KOPT-K1 (cell line): ENCODE measurements at regions not wholly inside any gene's neighbourhood (a gene's known extent, or its start where the extent isn't known, plus 50 kb on each side); places are given as distances from the start of the nearest gene placed in this dataset.

ENCODE experiments used
- H3K27ac ChIP-seq: fragments of 200-600 bp; sonication (generic); 2 replicates; pipeline ENCODE4 v1.5.1; 2016; ENCODE audit warnings: antibody characterized with exemption, mild to moderate bottlenecking, low read depth, low read length; ENCODE audit not compliant: poor library complexity, severe bottlenecking
- H3K36me3 ChIP-seq: fragments of 200-600 bp; sonication (generic); 2 replicates; pipeline ENCODE4 v1.5.1; 2017; ENCODE audit warnings: antibody characterized with exemption, mild to moderate bottlenecking, low read length, moderate library complexity; ENCODE audit not compliant: insufficient read depth
- H3K9me3 ChIP-seq: fragments of 200-600 bp; sonication (generic); 2 replicates; pipeline ENCODE4 v1.5.1; 2017; ENCODE audit warnings: antibody characterized with exemption, low read length, mild to moderate bottlenecking; ENCODE audit not compliant: insufficient read depth, poor library complexity, severe bottlenecking

GRCh38 chr4:128350449-128351045, 62.9 kb upstream of the PGRMC2 start:
- peaks cover 6% of the 10 kb centered on the region for H3K9me3 ChIP-seq
- no peak overlapping the region for H3K27ac ChIP-seq
- H3K36me3 ChIP-seq = no peaks in the 10 kb centered on the region

GRCh38 chr4:128349921-128350320, 62.3 kb upstream of the PGRMC2 start:
- Histone ChIP-seq H3K9me3 (peaks cover 10% of the 10 kb centered on the region), H3K36me3 (no peaks in the 10 kb centered on the region), H3K27ac (no peak overlapping the region)

GRCh38 chr4:128347930-128348660, 60.5 kb upstream of the PGRMC2 start:
- Histone ChIP-seq H3K27ac (no peak overlapping the region), H3K9me3 (peaks cover 10% of the 10 kb centered on the region), H3K36me3 (no peaks in the 10 kb centered on the region)

- Histone ChIP-seq H3K9me3 (peaks cover 10% of the 10 kb centered on the region), H3K27ac (no peak overlapping the region), H3K36me3 (no peaks in the 10 kb centered on the region)
These were observed 59.7 kb upstream of the PGRMC2 start for GRCh38 chr4:128347175-128347868.

GRCh38 chr4:128346054-128346716, 58.6 kb upstream of the PGRMC2 start:
- Histone ChIP-seq H3K9me3 (peaks cover 10% of the 10 kb centered on the region), H3K36me3 (no peaks in the 10 kb centered on the region), H3K27ac (no peak overlapping the region)

GRCh38 chr4:128345650-128346049, 58.0 kb upstream of the PGRMC2 start:
- H3K36me3 ChIP-seq = no peaks in the 10 kb centered on the region
- no peak overlapping the region for H3K27ac ChIP-seq
- H3K9me3 ChIP-seq = peaks cover 10% of the 10 kb centered on the region

- Histone ChIP-seq H3K9me3 (peaks cover 10% of the 10 kb centered on the region), H3K27ac (no peak overlapping the region), H3K36me3 (no peaks in the 10 kb centered on the region)
These were observed 55.1 kb upstream of the PGRMC2 start for GRCh38 chr4:128342762-128343161.

- Histone ChIP-seq H3K9me3 (peaks cover 10% of the 10 kb centered on the region), H3K27ac (no peak overlapping the region), H3K36me3 (no peaks in the 10 kb centered on the region)
These were observed 54.0 kb upstream of the PGRMC2 start for GRCh38 chr4:128341634-128342033.

- H3K36me3 ChIP-seq = no peaks in the 10 kb centered on the region
These were observed 51.2 kb upstream of the PGRMC2 start for GRCh38 chr4:128338634-128339355.

GRCh38 chr4:128337863-128338262, 50.2 kb upstream of the PGRMC2 start:
- no peak overlapping the region for H3K27ac ChIP-seq

More at GRCh38 chr4:128338634-128339355, 51.2 kb upstream of the PGRMC2 start:
- Histone ChIP-seq H3K9me3 (no peaks in the 10 kb centered on the region), H3K27ac (no peak overlapping the region)

More at GRCh38 chr4:128337863-128338262, 50.2 kb upstream of the PGRMC2 start:
- H3K36me3 ChIP-seq = no peaks in the 10 kb centered on the region
- H3K9me3 ChIP-seq = no peaks in the 10 kb centered on the region
